Prostate gland (tissue), 2 donors: ENCODE measurements at regions not wholly inside any gene's neighbourhood (a gene's known extent, or its start where the extent isn't known, plus 50 kb on each side); places are given as distances from the start of the nearest gene placed in this dataset.
"Not testable (repeated sequence)": the region's sequence is repeated elsewhere in the genome, so short reads cannot be mapped to it uniquely, and the experiment has no call there.

Experiments used
- POLR2A ChIP-seq: fragments of 450-650 bp; IDR thresholded peaks from one replicate; pipeline ENCODE4 v1.6.1; 2016; ENCODE audit warnings: antibody characterized with exemption, mild to moderate bottlenecking
- POLR2AphosphoS5 ChIP-seq: sonication (generic); formaldehyde crosslinking; IDR thresholded peaks from one replicate; pipeline ENCODE4 v1.6.1; 2017; ENCODE audit warnings: antibody characterized with exemption
- TF ChIP-seq, protein P1 (sequence below), 4 experiments: fragments of 200-600 bp in 2 of 4; fragments of 450-650 bp in 2 of 4; sonication (generic) in 2 of 4; IDR thresholded peaks; 1 replicate in 3 of 4; 2 replicates in 1 of 4; pipeline ENCODE4 v1.5.1; 2016 to 2019; ENCODE audit warnings: antibody characterized with exemption in 4 of 4, mild to moderate bottlenecking in 2 of 4, moderate library complexity in 2 of 4

GRCh38 chr1:22336274-22336673, 115.4 kb upstream of the ZBTB40 start:
- TF ChIP-seq, protein P1, sequence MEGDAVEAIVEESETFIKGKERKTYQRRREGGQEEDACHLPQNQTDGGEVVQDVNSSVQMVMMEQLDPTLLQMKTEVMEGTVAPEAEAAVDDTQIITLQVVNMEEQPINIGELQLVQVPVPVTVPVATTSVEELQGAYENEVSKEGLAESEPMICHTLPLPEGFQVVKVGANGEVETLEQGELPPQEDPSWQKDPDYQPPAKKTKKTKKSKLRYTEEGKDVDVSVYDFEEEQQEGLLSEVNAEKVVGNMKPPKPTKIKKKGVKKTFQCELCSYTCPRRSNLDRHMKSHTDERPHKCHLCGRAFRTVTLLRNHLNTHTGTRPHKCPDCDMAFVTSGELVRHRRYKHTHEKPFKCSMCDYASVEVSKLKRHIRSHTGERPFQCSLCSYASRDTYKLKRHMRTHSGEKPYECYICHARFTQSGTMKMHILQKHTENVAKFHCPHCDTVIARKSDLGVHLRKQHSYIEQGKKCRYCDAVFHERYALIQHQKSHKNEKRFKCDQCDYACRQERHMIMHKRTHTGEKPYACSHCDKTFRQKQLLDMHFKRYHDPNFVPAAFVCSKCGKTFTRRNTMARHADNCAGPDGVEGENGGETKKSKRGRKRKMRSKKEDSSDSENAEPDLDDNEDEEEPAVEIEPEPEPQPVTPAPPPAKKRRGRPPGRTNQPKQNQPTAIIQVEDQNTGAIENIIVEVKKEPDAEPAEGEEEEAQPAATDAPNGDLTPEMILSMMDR (IDR thresholded peaks at IDR 0.05), result not testable (repeated sequence)
- not testable (repeated sequence) for TF ChIP-seq POLR2A, POLR2AphosphoS5
